HG03439 (cell line): ENCODE measurements at regions not wholly inside any gene's neighbourhood (a gene's known extent, or its start where the extent isn't known, plus 50 kb on each side); places are given as distances from the start of the nearest gene placed in this dataset.

Source experiments
- ATAC-seq: cut with Tn5 transposase; IDR thresholded peaks from one replicate; pipeline ENCODE4 v1.9.1; 2021; ENCODE audit warnings: mild to moderate bottlenecking, moderate library complexity; ENCODE audit not compliant: unreplicated experiment

GRCh38 chr13:77425705-77426104 lies 98.8 kb upstream of the MYCBP2 start:
- ATAC-seq: no peak

DNA sequence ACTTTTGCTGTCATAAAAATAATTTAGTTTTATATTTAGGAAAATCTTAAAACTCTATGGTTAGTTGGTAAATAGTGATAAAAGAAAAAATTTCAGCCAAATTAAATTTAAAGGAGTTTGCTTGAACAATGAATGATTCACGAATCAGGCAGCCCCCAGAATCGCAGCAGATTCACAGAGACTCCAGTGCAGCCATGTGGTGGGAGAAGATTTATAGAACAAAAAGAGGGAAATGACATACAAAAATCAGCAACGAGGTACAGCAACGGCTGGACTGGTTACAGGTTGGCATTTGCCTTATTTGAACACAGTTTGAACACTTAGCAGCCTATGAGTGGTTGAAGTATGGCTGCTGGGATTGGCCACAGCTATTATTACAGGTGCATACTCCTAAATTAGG lies 96.4 kb upstream of the MYCBP2 start:
- ATAC-seq: no peak

- no peak for ATAC-seq
Measured at GRCh38 chr13:77422724-77423123, 95.8 kb upstream of the MYCBP2 start.

DNA sequence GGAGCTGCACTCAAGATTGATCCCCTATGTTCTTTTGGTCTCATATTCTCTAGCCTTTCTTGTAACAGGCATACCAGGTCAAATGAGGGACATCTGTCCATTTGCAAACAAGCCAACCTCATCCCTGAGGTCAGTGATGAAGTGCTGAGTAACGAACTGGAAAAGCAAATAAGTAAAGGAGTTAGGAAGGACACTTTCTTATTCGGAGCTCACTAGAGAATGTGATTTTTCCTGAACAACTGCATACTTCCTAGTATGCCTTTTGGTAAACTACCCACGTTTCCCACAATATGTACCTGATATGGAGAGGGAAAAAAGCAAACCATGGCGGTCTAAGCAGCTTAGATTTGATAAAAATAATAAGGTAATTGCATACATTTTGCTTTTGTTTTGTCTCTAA lies 91.0 kb upstream of the MYCBP2 start:
- no peak for ATAC-seq

DNA sequence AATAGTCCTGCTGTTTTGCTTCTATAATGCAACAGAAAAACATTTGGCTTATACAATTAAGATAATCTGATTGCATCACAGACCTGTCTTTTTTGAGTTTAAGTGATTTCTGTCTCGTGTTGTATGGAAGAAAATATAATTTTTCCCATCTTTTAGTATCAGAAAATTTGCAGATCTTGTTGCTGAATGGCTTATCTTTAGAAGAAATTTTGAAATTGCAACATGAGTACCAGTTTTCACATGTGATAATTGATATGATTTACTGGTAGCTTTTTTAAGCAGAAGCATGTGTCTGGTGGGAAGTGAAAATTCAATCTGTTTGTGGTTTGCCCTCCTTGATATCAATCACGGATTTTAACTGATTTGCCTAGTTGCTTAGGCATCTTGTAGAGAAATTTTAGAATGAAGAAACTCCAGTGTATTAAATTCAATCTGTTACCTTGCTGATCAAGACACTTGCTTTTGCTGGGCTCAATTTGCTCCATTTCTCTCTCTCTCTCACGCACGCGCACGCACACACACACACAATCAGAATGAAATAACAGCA lies 89.8 kb upstream of the MYCBP2 start:
- ATAC-seq: no peak

GRCh38 chr13:77415253-77416071 lies 88.6 kb upstream of the MYCBP2 start:
- no peak for ATAC-seq

DNA sequence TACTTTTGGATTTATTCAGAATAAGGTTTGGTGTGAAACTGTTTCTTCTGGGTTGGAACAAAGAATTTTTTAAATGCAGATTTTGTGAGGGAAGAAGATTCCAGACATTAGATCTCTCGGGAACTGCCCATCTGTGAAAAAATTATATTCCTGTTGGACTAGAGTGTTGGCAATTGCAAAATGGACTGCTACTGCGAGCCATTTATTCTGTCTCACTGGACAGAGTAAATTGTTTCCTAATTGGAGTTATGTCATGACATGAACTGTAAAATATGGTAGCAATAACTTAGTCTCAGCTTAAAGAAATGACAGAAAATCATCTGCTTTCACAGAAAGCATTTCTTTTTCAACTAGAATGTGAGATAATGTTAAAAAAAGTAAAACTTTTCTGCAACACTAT lies 86.0 kb upstream of the MYCBP2 start:
- no peak for ATAC-seq

- ATAC-seq: no peak
Measured at GRCh38 chr13:77412116-77412635, 85.3 kb upstream of the MYCBP2 start.

DNA sequence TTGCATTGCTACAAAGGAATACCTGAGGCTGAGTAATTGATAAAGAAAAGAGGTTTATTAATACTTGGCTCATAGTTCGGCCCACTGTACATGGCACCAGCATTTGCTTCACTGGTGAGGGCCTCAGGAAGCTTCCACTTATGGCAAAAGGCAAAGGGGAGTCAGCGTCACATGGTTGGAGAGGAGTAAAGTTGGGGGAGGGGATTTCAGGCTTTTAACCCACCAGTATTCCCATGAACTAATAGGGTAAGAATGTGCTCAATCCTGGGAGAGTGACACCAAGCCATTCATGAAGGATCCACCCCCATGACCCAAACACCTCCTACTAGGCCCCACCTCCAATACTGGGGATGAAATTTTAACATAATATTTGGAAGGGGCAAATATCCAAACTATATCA lies 82.5 kb upstream of the MYCBP2 start:
- ATAC-seq: no peak

GRCh38 chr13:77406644-77407440 lies 79.9 kb upstream of the MYCBP2 start:
- ATAC-seq: no peak

- no peak for ATAC-seq
Measured at GRCh38 chr13:77398825-77399620, 72.1 kb upstream of the MYCBP2 start.

GRCh38 chr13:77397636-77398035 lies 70.7 kb upstream of the MYCBP2 start:
- no peak for ATAC-seq

DNA sequence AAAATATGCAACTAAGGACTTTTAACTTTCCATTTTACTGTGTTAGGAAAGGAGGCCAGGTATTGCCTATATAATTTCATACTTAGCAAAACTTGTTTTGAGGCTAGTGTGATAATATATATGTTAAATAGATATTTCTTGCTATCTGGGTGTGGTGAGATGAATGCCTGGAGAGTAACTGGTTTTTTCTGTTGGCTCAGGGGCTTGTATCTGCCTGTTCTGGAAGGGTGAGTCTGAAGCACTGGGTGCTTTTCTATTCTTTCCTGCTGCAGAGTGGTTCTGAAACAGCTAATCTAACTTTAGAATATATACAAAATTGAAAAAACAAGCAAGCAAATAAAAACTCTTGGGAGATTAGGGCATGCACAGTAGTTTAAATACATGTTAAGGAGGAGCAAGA lies 64.6 kb upstream of the MYCBP2 start:
- ATAC-seq: no peak

DNA sequence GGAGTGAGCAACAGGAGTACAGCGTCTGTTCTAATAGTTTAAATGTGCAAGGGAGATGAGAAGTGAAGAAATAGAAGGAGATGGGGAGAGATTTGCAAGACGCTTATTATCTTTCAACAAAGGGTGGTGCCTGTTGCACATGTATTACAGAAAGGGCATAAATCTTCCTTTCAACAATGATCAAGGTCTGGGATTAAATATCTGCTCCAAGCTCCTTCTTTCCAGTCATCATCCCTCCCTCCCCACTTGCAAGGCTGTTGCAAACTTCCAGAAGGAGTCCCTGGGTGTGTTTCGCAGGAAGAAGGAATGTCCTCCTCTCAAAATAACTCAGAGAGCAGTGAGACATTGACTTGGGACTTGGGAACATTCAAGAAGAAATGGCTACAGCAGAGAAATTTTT lies 63.5 kb upstream of the MYCBP2 start:
- ATAC-seq: no peak

DNA sequence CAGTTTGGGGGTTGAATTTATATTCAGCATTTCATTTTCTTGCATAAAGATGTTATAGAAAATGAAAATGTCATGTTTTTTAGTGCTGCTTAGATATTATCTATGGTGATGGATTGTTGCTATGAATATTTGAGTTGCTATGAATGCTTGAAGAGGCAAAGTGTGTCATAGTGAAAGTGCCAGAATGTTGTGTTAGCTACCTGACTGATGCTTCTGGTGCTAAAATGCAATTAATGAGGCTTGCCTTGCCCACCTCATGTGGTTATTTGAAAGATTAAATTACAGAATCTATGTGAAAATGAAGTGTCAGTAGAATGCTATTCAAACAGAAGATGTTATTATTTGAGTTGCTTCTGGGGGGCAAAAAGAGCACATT lies 62.7 kb upstream of the MYCBP2 start:
- ATAC-seq: no peak

GRCh38 chr13:77388944-77389624 lies 62.2 kb upstream of the MYCBP2 start:
- ATAC-seq: no peak

GRCh38 chr13:77387607-77388200 lies 60.8 kb upstream of the MYCBP2 start:
- ATAC-seq: no peak

GRCh38 chr13:77386880-77387606 lies 60.1 kb upstream of the MYCBP2 start:
- no peak for ATAC-seq

GRCh38 chr13:77386046-77386445 lies 59.2 kb upstream of the MYCBP2 start:
- no peak for ATAC-seq
